ENCODE measurements at regions not wholly inside any gene's neighbourhood (a gene's known extent, or its start where the extent isn't known, plus 50 kb on each side); places are given as distances from the start of the nearest gene placed in this dataset.

DNA sequence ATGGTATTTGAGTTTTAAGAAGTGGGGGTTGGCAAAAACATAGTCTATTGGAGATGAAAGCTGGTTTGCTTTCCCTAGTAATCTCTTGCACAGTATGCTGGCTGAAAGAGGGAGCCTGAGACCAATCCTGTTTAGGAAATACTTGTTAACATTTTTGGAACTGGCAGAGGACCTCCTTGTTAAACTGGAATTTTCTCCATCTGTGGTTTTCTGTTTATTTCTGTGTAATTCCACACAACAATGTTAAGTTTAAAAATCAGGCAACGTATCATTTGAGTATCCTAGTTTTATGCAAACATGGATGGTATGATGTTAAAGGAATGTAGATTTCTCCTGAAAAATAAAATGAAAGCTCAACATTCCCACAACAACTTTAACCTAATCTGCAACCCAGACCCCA, 536.0 kb upstream of the TBL1XR1 start:
- no peak for TF ChIP-seq POLR2A (IDR thresholded peaks at IDR 0.05)
- TF ChIP-seq, protein P1, sequence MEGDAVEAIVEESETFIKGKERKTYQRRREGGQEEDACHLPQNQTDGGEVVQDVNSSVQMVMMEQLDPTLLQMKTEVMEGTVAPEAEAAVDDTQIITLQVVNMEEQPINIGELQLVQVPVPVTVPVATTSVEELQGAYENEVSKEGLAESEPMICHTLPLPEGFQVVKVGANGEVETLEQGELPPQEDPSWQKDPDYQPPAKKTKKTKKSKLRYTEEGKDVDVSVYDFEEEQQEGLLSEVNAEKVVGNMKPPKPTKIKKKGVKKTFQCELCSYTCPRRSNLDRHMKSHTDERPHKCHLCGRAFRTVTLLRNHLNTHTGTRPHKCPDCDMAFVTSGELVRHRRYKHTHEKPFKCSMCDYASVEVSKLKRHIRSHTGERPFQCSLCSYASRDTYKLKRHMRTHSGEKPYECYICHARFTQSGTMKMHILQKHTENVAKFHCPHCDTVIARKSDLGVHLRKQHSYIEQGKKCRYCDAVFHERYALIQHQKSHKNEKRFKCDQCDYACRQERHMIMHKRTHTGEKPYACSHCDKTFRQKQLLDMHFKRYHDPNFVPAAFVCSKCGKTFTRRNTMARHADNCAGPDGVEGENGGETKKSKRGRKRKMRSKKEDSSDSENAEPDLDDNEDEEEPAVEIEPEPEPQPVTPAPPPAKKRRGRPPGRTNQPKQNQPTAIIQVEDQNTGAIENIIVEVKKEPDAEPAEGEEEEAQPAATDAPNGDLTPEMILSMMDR (IDR thresholded peaks at IDR 0.05): no peak
